Parathyroid adenoma (tissue), 2 donors: ENCODE measurements at regions not wholly inside any gene's neighbourhood (a gene's known extent, or its start where the extent isn't known, plus 50 kb on each side); places are given as distances from the start of the nearest gene placed in this dataset.

Experiments
- H2AFZ ChIP-seq: fragments of 300-600 bp; sonication (generic); one replicate; pipeline ENCODE4 v1.7.0; 2017; ENCODE audit warnings: antibody characterized with exemption, mild to moderate bottlenecking
- H3K27ac ChIP-seq: fragments of 300-600 bp; sonication (generic); one replicate; pipeline ENCODE4 v1.7.0; 2017
- H3K27me3 ChIP-seq: fragments of 300-600 bp; sonication (generic); one replicate; pipeline ENCODE4 v1.7.0; 2017; ENCODE audit warnings: low read length; ENCODE audit not compliant: control insufficient read depth, insufficient read depth
- H3K36me3 ChIP-seq: fragments of 300-600 bp; sonication (generic); one replicate; pipeline ENCODE4 v1.7.0; 2017; ENCODE audit warnings: low read length; ENCODE audit not compliant: control insufficient read depth, insufficient read depth
- H3K4me1 ChIP-seq: fragments of 300-600 bp; sonication (generic); one replicate; pipeline ENCODE4 v1.7.0; 2017; ENCODE audit warnings: control low read depth
- H3K4me2 ChIP-seq: fragments of 300-600 bp; sonication (generic); one replicate; pipeline ENCODE4 v1.7.0; 2017; ENCODE audit warnings: low read length
- H3K4me3 ChIP-seq: fragments of 300-600 bp; sonication (generic); one replicate; pipeline ENCODE4 v1.7.0; 2017; ENCODE audit warnings: low read depth, low read length
- H3K79me2 ChIP-seq: fragments of 300-600 bp; sonication (generic); one replicate; pipeline ENCODE4 v1.7.0; 2017; ENCODE audit warnings: control low read depth
- H3K9ac ChIP-seq: fragments of 300-600 bp; sonication (generic); one replicate; pipeline ENCODE4 v1.7.0; 2017; ENCODE audit warnings: mild to moderate bottlenecking
- H3K9me3 ChIP-seq: fragments of 300-600 bp; sonication (generic); one replicate; pipeline ENCODE4 v1.7.0; 2017; ENCODE audit warnings: low read length; ENCODE audit not compliant: control insufficient read depth
- CTCF ChIP-seq: fragments of 300-600 bp; sonication (generic); IDR thresholded peaks from one replicate; pipeline ENCODE4 v1.7.0; 2017; ENCODE audit warnings: antibody characterized with exemption, mild to moderate bottlenecking
- donor health status: primary hyperparathyroidism.

GRCh38 chr9:13878241-13878711 lies 435.7 kb downstream of the NFIB start:
- Histone ChIP-seq H3K36me3 (no peaks in the 10 kb centered on the region), H3K4me1 (no peaks in the 10 kb centered on the region), H3K79me2 (no peaks in the 10 kb centered on the region), H3K4me3 (no peak overlapping the region), H3K9ac (no peak overlapping the region), H3K4me2 (no peak overlapping the region), H3K9me3 (no peaks in the 10 kb centered on the region), H2AFZ (no peak overlapping the region), H3K27me3 (no peaks in the 10 kb centered on the region), H3K27ac (no peak overlapping the region)
- TF ChIP-seq CTCF = no peak

GRCh38 chr9:13876741-13877140 lies 437.2 kb downstream of the NFIB start:
- Histone ChIP-seq H3K9ac (no peak overlapping the region), H3K4me1 (no peaks in the 10 kb centered on the region), H3K79me2 (no peaks in the 10 kb centered on the region), H3K4me2 (no peak overlapping the region), H3K9me3 (no peaks in the 10 kb centered on the region), H3K27me3 (no peaks in the 10 kb centered on the region), H3K4me3 (no peak overlapping the region), H2AFZ (no peak overlapping the region), H3K27ac (no peak overlapping the region), H3K36me3 (no peaks in the 10 kb centered on the region)
- no peak for TF ChIP-seq CTCF

- Histone ChIP-seq H3K27me3 (no peaks in the 10 kb centered on the region), H3K79me2 (no peaks in the 10 kb centered on the region), H2AFZ (no peak overlapping the region), H3K9me3 (no peaks in the 10 kb centered on the region), H3K36me3 (no peaks in the 10 kb centered on the region), H3K27ac (no peak overlapping the region), H3K4me2 (no peak overlapping the region), H3K4me1 (no peaks in the 10 kb centered on the region), H3K9ac (no peak overlapping the region), H3K4me3 (no peak overlapping the region)
- TF ChIP-seq CTCF = no peak
These were observed 440.7 kb downstream of the NFIB start for GRCh38 chr9:13873203-13873602.

- TF ChIP-seq CTCF = no peak
- Histone ChIP-seq H3K36me3 (no peaks in the 10 kb centered on the region), H3K4me2 (no peak overlapping the region), H3K9ac (no peak overlapping the region), H3K27me3 (no peaks in the 10 kb centered on the region), H3K4me1 (no peaks in the 10 kb centered on the region), H2AFZ (no peak overlapping the region), H3K79me2 (no peaks in the 10 kb centered on the region), H3K27ac (no peak overlapping the region), H3K9me3 (no peaks in the 10 kb centered on the region), H3K4me3 (no peak overlapping the region)
These were observed 445.6 kb downstream of the NFIB start for GRCh38 chr9:13868336-13868735.

- Histone ChIP-seq H3K9me3 (no peaks in the 10 kb centered on the region), H2AFZ (no peak overlapping the region), H3K9ac (no peak overlapping the region), H3K27ac (no peak overlapping the region), H3K27me3 (no peaks in the 10 kb centered on the region), H3K4me1 (no peaks in the 10 kb centered on the region), H3K4me2 (no peak overlapping the region), H3K36me3 (no peaks in the 10 kb centered on the region), H3K4me3 (no peak overlapping the region), H3K79me2 (no peaks in the 10 kb centered on the region)
- no peak for TF ChIP-seq CTCF
These were observed 448.1 kb downstream of the NFIB start for GRCh38 chr9:13865869-13866268.
